GM18867 (cell line): ENCODE measurements at regions not wholly inside any gene's neighbourhood (a gene's known extent, or its start where the extent isn't known, plus 50 kb on each side); places are given as distances from the start of the nearest gene placed in this dataset.
"Not testable (repeated sequence)": the region's sequence is repeated elsewhere in the genome, so short reads cannot be mapped to it uniquely, and the experiment has no call there.

Source experiments
- ATAC-seq: cut with Tn5 transposase; IDR thresholded peaks from one replicate; pipeline ENCODE4 v1.9.1; 2021; ENCODE audit warnings: mild to moderate bottlenecking, moderate library complexity; ENCODE audit not compliant: unreplicated experiment

- ATAC-seq = no peak
These were observed 1405.7 kb upstream of the ZEB2 start for GRCh38 chr2:145925591-145925990.

- no peak for ATAC-seq
These were observed 1399.6 kb upstream of the ZEB2 start for GRCh38 chr2:145919477-145919876.

- no peak for ATAC-seq
These were observed 1399.0 kb upstream of the ZEB2 start for GRCh38 chr2:145918951-145919350.

- no peak for ATAC-seq
These were observed 1396.9 kb upstream of the ZEB2 start for GRCh38 chr2:145916799-145917198.

- no peak for ATAC-seq
These were observed 1394.8 kb upstream of the ZEB2 start for GRCh38 chr2:145914716-145915115.

GRCh38 chr2:145910416-145910815 is 1390.5 kb upstream of the ZEB2 start:
- no peak for ATAC-seq

- no peak for ATAC-seq
These were observed 1389.8 kb upstream of the ZEB2 start for GRCh38 chr2:145909766-145910165.

- ATAC-seq = no peak
These were observed 1389.3 kb upstream of the ZEB2 start for GRCh38 chr2:145909175-145909755.

GRCh38 chr2:145906354-145906753 is 1386.4 kb upstream of the ZEB2 start:
- ATAC-seq = no peak

- no peak for ATAC-seq
These were observed 1385.5 kb upstream of the ZEB2 start for GRCh38 chr2:145905371-145905770.

GRCh38 chr2:145897151-145897550 is 1377.2 kb upstream of the ZEB2 start:
- ATAC-seq = no peak

GRCh38 chr2:145887915-145888314 is 1368.0 kb upstream of the ZEB2 start:
- no peak for ATAC-seq

GRCh38 chr2:145880997-145881396 is 1361.1 kb upstream of the ZEB2 start:
- not testable (repeated sequence) for ATAC-seq

GRCh38 chr2:145875016-145875415 is 1355.1 kb upstream of the ZEB2 start:
- ATAC-seq = no peak

- ATAC-seq = no peak
These were observed 1354.5 kb upstream of the ZEB2 start for GRCh38 chr2:145874466-145874865.

- no peak for ATAC-seq
These were observed 1344.6 kb upstream of the ZEB2 start for GRCh38 chr2:145864501-145864900.

- ATAC-seq = no peak
These were observed 1342.0 kb upstream of the ZEB2 start for GRCh38 chr2:145861940-145862339.

GRCh38 chr2:145860083-145860482 is 1340.2 kb upstream of the ZEB2 start:
- no peak for ATAC-seq

- ATAC-seq = no peak
These were observed 1335.2 kb upstream of the ZEB2 start for GRCh38 chr2:145855142-145855541.

GRCh38 chr2:145854039-145854755 is 1334.3 kb upstream of the ZEB2 start:
- no peak for ATAC-seq

GRCh38 chr2:145851730-145852129 is 1331.8 kb upstream of the ZEB2 start:
- no peak for ATAC-seq

GRCh38 chr2:145849466-145849865 is 1329.5 kb upstream of the ZEB2 start:
- no peak for ATAC-seq

GRCh38 chr2:145846982-145847381 is 1327.1 kb upstream of the ZEB2 start:
- ATAC-seq = no peak
